Epidermal melanocyte (primary cell): ENCODE measurements at regions not wholly inside any gene's neighbourhood (a gene's known extent, or its start where the extent isn't known, plus 50 kb on each side); places are given as distances from the start of the nearest gene placed in this dataset.
"Not testable (repeated sequence)": the region's sequence is repeated elsewhere in the genome, so short reads cannot be mapped to it uniquely, and the experiment has no call there.

Source experiments
- DNase-seq: peaks from one replicate; pipeline ENCODE4 v3.0.0; 2011; ENCODE audit warnings: low spot score; ENCODE audit not compliant: insufficient read length

GRCh38 chr18:6570581-6571238 is 156.0 kb upstream of the L3MBTL4 start:
- no peak for DNase-seq

GRCh38 chr18:6571239-6571602 is 156.5 kb upstream of the L3MBTL4 start:
- DNase-seq = no peak

GRCh38 chr18:6572192-6572591 is 157.3 kb upstream of the ARHGAP28 start:
- DNase-seq = not testable (repeated sequence)

GRCh38 chr18:6574631-6575030 is 154.9 kb upstream of the ARHGAP28 start:
- DNase-seq = no peak

- no peak for DNase-seq
Observed at GRCh38 chr18:6575908-6576307, 153.6 kb upstream of the ARHGAP28 start.

- DNase-seq = no peak
Observed at GRCh38 chr18:6576718-6577375, 152.7 kb upstream of the ARHGAP28 start.

GRCh38 chr18:6578686-6579085 is 150.8 kb upstream of the ARHGAP28 start:
- DNase-seq = no peak

GRCh38 chr18:6579486-6579885 is 150.0 kb upstream of the ARHGAP28 start:
- DNase-seq = no peak

GRCh38 chr18:6580401-6580800 is 149.1 kb upstream of the ARHGAP28 start:
- DNase-seq = no peak

GRCh38 chr18:6589923-6590322 is 139.6 kb upstream of the ARHGAP28 start:
- no peak for DNase-seq

GRCh38 chr18:6590326-6590725 is 139.2 kb upstream of the ARHGAP28 start:
- DNase-seq = no peak

- DNase-seq = no peak
Observed at GRCh38 chr18:6591491-6591890, 138.0 kb upstream of the ARHGAP28 start.

GRCh38 chr18:6592522-6592921 is 137.0 kb upstream of the ARHGAP28 start:
- DNase-seq = no peak

GRCh38 chr18:6593142-6593885 is 136.2 kb upstream of the ARHGAP28 start:
- no peak for DNase-seq

GRCh38 chr18:6595666-6596065 is 133.8 kb upstream of the ARHGAP28 start:
- DNase-seq = no peak

GRCh38 chr18:6598657-6599056 is 130.9 kb upstream of the ARHGAP28 start:
- DNase-seq = no peak

GRCh38 chr18:6600667-6601167 is 128.8 kb upstream of the ARHGAP28 start:
- DNase-seq = no peak

GRCh38 chr18:6601241-6601640 is 128.3 kb upstream of the ARHGAP28 start:
- DNase-seq = no peak

- no peak for DNase-seq
Observed at GRCh38 chr18:6602365-6602764, 127.2 kb upstream of the ARHGAP28 start.

- DNase-seq = no peak
Observed at GRCh38 chr18:6604573-6604941, 125.0 kb upstream of the ARHGAP28 start.

- no peak for DNase-seq
Observed at GRCh38 chr18:6605115-6605869, 124.2 kb upstream of the ARHGAP28 start.
